ENCODE measurements at regions not wholly inside any gene's neighbourhood (a gene's known extent, or its start where the extent isn't known, plus 50 kb on each side); places are given as distances from the start of the nearest gene placed in this dataset.

DNA sequence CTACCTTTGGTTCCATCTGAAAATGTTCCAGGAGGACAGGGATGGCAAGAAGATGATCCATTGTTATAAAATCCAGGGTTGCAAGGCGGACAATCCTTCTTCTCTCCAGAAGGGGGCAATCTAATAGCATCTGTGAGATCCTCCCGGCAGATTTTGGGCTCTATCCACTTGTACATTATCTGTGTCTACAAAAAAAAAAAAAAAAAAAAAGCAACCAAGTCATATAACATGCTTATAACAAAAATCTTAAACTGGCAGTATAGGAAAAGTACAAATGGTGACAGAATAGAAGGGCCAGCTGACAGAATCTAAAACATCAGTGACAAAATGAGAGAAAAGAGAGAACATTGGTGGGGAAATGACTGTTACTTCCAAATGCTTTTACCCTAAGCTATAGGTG is 132.7 kb downstream of the ELAPOR2 start:
- Histone ChIP-seq H2AFZ (ENCODE audit: low read depth, low read length) (no peak overlapping the region), H3K79me2 (ENCODE audit: low read length) (no peaks in the 10 kb centered on the region), H3K9me3 (ENCODE audit: insufficient read depth, low read length) (no peaks in the 10 kb centered on the region), H3K4me1 (ENCODE audit: low read length) (peaks cover 37% of the 10 kb centered on the region), H3K4me3 (ENCODE audit: low read length) (no peak overlapping the region), H3K27ac (ENCODE audit: low read length) (no peak overlapping the region), H3K9ac (ENCODE audit: low read length) (no peak overlapping the region), H3K36me3 (replicated peaks; ENCODE audit: low read depth, low read length) (peaks cover 7% of the 10 kb centered on the region), H3K4me2 (ENCODE audit: low read length) (peak overlapping the region; percentile 3; the same call in 1 of the 2 replicates), H3K27me3 (ENCODE audit: low read depth, low read length) (peaks cover 6% of the 10 kb centered on the region; the same call in 1 of the 2 replicates), H4K20me1 (ENCODE audit: insufficient read depth, low read length) (no peaks in the 10 kb centered on the region)
- no peak for TF ChIP-seq EZH2phosphoT487 (IDR thresholded peaks at IDR 0.05; ENCODE audit: low read depth)
- peak; percentile 80 for TF ChIP-seq CTCF (IDR thresholded peaks at IDR 0.05; ENCODE audit: low read depth, low read length)

GRCh38 chr7:86925221-86925620 is 134.2 kb downstream of the ELAPOR2 start:
- Histone ChIP-seq H3K4me1 (ENCODE audit: low read length) (peaks cover 21% of the 10 kb centered on the region), H2AFZ (ENCODE audit: low read depth, low read length) (no peak overlapping the region), H3K27ac (ENCODE audit: low read length) (no peak overlapping the region), H3K36me3 (replicated peaks; ENCODE audit: low read depth, low read length) (peaks cover 3% of the 10 kb centered on the region), H3K79me2 (ENCODE audit: low read length) (no peaks in the 10 kb centered on the region), H3K27me3 (ENCODE audit: low read depth, low read length) (peaks cover 6% of the 10 kb centered on the region; the same call in 1 of the 2 replicates), H3K9me3 (ENCODE audit: insufficient read depth, low read length) (no peaks in the 10 kb centered on the region), H3K4me2 (ENCODE audit: low read length) (no peak overlapping the region), H4K20me1 (ENCODE audit: insufficient read depth, low read length) (no peaks in the 10 kb centered on the region), H3K4me3 (ENCODE audit: low read length) (no peak overlapping the region), H3K9ac (ENCODE audit: low read length) (no peak overlapping the region)
- TF ChIP-seq CTCF (IDR thresholded peaks at IDR 0.05; ENCODE audit: low read depth, low read length) (no peak), EZH2phosphoT487 (IDR thresholded peaks at IDR 0.05; ENCODE audit: low read depth) (no peak)

DNA sequence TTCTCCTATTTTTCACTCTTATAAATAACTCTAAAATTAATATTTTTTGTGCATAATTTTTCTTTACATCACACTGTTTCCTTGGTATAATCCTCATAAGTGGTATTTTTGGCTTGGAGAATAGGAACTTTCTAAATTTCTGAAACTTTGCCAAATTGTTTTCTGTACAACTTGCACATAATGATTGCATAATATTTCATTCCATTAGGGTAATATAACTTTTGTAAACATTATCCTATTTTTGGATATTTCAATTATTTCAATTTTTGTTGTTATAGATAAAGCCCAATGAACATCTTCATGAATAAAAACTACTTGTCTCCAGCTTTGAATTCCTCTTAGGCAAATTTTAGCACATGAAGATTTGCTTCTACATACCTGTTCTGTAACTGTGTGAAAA is 135.9 kb downstream of the ELAPOR2 start:
- Histone ChIP-seq H4K20me1 (ENCODE audit: insufficient read depth, low read length) (no peaks in the 10 kb centered on the region), H3K4me3 (ENCODE audit: low read length) (no peak overlapping the region), H3K4me1 (ENCODE audit: low read length) (peaks cover 7% of the 10 kb centered on the region), H2AFZ (ENCODE audit: low read depth, low read length) (no peak overlapping the region), H3K79me2 (ENCODE audit: low read length) (no peaks in the 10 kb centered on the region), H3K27me3 (ENCODE audit: low read depth, low read length) (peaks cover 6% of the 10 kb centered on the region; the same call in 1 of the 2 replicates), H3K4me2 (ENCODE audit: low read length) (no peak overlapping the region), H3K9ac (ENCODE audit: low read length) (no peak overlapping the region), H3K9me3 (ENCODE audit: insufficient read depth, low read length) (no peaks in the 10 kb centered on the region), H3K27ac (ENCODE audit: low read length) (no peak overlapping the region), H3K36me3 (replicated peaks; ENCODE audit: low read depth, low read length) (no peaks in the 10 kb centered on the region)
- TF ChIP-seq EZH2phosphoT487 (IDR thresholded peaks at IDR 0.05; ENCODE audit: low read depth) (no peak), CTCF (IDR thresholded peaks at IDR 0.05; ENCODE audit: low read depth, low read length) (no peak)

DNA sequence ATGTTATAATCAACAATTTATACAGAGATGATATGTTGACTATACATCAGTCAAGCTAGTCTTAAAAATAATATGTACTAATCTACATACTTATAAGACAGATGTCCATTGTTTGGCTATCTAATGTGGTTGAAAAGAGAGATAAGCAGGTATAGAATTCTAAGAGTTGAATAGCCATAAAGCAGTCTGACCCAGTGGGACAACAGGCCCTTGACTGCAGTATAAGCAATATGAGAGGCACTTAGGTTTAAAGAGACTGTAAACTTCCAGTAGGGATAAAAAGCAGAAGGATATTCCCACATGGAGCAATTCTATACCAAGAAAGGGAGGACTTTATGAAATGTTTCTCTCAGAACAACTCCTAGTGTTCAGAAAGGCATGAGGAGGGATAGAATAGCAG is 139.3 kb downstream of the ELAPOR2 start:
- Histone ChIP-seq H3K9me3 (ENCODE audit: insufficient read depth, low read length) (no peaks in the 10 kb centered on the region), H3K4me2 (ENCODE audit: low read length) (no peak overlapping the region), H3K27me3 (ENCODE audit: low read depth, low read length) (peaks cover 4% of the 10 kb centered on the region; the same call in 1 of the 2 replicates), H2AFZ (ENCODE audit: low read depth, low read length) (no peak overlapping the region), H3K9ac (ENCODE audit: low read length) (no peak overlapping the region), H3K36me3 (replicated peaks; ENCODE audit: low read depth, low read length) (no peaks in the 10 kb centered on the region), H3K79me2 (ENCODE audit: low read length) (no peaks in the 10 kb centered on the region), H3K4me3 (ENCODE audit: low read length) (no peak overlapping the region), H3K27ac (ENCODE audit: low read length) (no peak overlapping the region), H3K4me1 (ENCODE audit: low read length) (no peaks in the 10 kb centered on the region), H4K20me1 (ENCODE audit: insufficient read depth, low read length) (no peaks in the 10 kb centered on the region)
- TF ChIP-seq EZH2phosphoT487 (IDR thresholded peaks at IDR 0.05; ENCODE audit: low read depth) = no peak
- no peak for TF ChIP-seq CTCF (IDR thresholded peaks at IDR 0.05; ENCODE audit: low read depth, low read length)
